NCI-H2029 (cell line): ENCODE measurements at regions not wholly inside any gene's neighbourhood (a gene's known extent, or its start where the extent isn't known, plus 50 kb on each side); places are given as distances from the start of the nearest gene placed in this dataset.
"Not testable (repeated sequence)": the region's sequence is repeated elsewhere in the genome, so short reads cannot be mapped to it uniquely, and the experiment has no call there.

ENCODE experiments used
- DNase-seq: peaks from one replicate; lab custom pipeline; 2025; lab: John Stamatoyannopoulos, UW

DNA sequence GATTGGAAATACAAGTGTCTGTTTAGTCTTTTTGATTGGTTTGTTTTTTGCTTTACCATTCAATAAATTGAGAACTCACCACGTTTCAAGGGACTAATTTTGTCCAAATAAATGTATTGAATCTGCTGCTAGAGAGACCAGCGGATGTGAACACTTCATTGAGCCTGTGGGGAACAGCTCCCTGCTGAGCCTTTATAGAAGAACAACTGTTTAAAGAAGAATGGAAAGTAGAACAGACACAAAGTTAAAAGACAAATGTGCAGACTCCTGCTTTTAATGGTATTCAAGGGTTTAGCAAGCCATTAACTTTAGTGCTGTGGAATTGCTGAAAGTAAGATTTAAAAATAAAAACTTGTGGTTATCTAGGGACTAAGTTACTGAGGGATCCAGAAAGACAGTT lies 817.7 kb upstream of the B3GALT2 start:
- no peak for DNase-seq

DNA sequence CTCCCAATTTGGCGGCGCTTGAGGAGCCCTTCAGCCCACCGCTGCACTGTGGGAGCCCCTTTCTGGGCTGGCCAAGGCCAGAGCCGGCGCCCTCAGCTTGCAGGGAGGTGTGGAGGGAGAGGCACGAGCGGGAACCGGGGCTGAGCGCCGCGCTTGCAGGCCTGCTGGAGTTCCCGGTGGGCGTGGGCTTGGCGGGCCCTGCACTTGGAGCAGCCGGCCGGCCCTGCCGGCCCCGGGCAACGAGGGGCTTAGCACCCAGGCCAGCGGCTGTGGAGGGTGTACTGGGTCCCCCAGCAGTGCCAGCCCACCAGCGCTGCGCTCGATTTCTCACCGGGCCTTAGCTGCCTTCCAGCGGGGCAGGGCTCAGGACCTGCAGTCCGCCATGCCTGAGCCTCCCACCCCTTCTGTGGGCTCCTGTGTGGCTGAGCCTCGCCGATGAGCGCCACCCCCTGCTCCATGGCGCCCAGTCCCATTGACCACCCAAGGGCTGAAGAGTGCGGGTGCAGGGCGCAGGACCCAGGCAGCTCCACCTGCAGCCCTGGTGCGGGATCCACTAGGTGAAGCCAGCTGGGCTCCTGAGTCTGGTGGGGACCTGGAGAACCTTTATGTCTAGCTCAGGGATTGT lies 815.4 kb upstream of the B3GALT2 start:
- DNase-seq: not testable (repeated sequence)

DNA sequence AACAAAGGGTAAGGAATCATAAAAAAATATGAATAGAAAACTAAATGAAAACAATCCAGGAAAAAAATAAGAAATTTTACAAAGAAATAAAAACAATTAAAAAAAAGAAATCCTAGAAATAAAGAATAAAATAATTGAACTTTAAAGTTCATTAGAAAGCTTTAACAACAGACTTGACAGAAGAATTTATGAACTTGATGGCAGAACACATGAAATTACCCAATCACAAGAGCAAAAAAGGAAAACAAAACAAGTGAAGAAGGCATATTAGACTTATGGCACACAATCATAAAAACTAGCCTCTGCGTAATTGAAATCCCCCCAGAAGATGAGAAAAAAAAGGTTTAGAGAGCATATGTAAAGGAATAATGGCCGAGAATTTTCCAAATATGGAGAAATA lies 802.5 kb upstream of the B3GALT2 start:
- no peak for DNase-seq

DNA sequence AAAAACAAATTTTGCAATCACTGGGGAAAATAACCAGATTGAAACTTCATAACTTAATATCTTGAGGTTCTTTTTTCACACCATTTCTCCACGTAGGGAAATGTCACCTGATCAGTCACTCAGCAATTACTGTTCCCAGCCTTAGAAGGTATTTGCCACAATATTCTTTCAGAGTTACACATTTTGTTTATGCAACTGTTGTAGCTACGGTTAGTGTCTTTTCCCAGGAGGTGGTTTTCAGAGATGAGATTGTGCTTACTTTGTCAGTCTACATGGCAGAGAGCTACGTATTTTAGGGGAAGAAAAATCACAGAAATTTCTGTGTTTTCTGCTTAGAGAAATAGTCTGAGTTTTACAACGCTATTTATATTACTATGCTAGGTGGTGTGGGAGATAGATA lies 792.8 kb upstream of the B3GALT2 start:
- no peak for DNase-seq

DNA sequence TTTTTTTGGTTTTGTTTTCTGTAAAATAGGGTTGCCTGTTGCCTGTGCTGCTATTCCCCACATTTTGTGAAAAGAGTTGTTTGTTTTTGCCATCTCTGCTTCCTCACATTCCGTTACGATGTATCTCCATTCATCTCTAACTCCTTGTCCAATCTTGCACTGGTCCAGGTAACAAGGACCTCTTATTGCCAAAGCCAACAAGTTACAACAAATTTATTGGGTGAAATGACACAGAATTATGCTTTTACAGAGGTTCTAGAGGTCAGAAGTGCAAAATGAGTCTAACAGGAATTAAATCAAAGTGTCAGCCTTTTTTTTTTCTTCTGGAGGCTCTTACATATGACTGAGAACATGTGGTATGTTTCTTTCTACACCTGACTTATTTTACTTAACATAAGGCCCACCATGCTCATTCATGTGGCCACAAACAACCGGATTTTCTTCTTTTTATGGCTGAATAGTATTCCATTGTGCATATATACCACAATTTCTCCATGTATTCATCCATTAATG lies 787.9 kb upstream of the B3GALT2 start:
- DNase-seq: no peak

DNA sequence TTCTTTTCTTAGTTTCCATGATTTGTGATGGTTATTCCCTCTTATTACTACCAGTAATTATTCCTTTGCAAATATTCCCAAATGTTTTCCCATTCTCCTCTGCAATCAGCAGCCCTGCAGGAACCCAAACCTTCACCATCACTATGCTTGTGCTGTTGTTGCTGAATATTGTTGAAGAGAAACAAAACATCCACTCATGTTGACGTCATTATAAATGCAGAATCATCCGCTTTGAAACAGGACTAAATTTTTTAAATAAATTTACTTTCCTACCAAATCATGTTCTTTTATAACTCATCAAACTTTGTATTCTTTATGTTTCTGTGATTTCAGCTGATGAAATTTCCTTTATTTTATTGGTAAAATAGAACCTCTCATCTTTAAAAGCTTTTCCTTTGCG lies 787.0 kb upstream of the B3GALT2 start:
- DNase-seq: no peak

DNA sequence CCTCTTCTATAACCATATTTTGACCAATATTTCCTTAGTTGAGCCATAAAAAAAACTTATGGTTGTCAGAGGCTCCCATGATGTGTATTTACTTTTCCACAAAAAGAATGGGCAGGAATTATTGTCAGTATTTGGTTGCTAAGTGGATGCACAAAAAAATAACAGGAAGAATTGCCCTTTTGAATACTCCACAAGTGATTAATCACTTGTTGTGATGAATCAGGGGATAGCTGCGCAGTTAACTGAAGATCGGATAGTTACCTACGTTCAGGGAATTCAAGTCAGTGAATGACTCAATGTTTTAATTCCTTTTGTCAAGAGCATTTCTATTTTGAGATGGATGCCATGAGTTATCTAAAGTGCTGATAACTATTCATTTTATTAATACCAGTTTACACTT lies 785.2 kb upstream of the B3GALT2 start:
- DNase-seq: no peak

DNA sequence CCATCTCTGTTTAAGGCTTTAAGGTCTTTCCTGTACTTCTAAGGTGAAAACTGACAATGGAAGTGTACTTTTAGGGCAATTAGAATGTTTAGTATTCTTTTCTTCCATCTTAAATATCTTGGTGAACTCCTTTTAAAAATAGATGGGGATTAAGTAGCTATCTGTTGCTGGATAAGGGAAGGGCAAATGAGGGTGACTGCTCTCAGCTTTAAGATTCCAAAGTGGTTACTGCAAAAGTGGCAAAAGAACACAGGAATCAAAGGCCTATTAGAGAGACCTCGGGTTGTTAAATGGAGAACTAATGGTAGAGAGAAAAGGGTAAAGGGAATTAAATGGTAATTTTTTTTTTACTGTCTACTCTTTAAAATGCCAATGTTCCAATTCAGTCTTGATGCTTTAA lies 774.1 kb upstream of the B3GALT2 start:
- DNase-seq: no peak

DNA sequence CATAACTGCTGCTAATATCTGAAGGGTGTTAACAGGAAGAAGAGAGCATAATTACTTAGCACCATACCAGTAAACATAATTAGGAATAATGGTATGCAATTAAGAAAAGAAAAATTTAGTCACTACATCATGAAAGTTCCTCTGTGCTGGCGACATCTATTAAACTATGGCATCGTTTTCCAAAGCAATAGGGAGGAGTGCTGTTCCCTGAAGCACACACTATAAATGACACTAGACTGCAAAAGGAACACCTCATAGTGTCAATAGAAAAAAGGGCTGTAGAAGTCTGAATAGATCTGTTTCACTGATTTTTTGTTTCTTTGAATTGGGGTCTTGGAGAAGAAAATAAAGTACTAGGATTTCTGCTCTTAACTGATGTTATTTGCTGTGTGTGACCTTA lies 773.6 kb upstream of the B3GALT2 start:
- no peak for DNase-seq

DNA sequence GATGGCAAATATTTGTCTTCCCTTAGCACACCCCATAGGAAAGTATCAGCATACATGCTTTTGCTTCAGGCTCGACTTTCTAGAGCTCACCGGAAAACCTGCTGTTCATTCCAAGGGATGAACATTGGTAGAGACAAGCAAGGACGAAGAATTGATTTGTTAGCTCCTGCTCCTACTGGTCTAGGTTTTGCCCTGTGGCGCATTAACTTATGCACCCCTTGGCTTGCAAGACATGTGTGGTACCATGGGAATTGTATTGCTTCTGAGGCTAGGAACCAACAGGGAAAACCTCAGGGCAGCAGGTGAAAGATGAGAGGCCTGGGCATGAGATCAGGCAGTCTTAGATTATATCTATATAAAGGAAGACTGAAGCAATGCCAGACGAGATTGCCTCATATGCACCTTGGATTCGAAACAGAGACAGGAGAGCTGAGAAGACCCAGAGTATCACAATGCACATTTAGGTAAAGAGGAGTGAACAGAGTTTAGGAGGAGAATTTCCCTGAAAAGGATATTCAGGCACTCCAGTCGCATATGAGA lies 771.2 kb upstream of the B3GALT2 start:
- no peak for DNase-seq

DNA sequence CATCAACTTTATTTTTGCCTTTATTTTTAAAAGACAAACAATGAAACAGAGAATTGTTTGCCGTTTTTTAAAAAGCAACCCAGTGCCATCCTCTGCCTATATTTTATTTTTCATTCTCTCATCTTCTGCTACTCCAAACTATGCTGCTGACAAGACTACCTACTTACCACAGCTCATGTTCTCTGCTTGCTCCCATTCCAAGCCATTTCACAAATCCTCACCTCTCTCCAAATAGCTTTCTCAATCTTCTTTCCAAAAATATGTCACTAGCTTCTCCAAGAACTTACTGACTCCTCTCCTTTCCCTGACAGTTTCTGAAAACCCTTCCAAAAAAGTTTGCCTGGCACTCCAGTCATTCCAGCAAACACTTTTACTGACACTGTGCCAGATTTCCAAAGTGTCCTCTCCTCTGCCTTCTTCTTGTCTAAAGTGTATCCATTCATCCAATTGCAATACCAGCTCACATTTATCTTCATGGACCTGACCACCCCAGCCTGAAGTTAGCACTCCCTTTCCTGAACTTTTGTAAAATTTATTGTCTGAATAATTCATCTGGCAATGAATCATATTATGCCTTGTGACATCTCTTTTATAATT lies 766.5 kb upstream of the B3GALT2 start:
- no peak for DNase-seq

DNA sequence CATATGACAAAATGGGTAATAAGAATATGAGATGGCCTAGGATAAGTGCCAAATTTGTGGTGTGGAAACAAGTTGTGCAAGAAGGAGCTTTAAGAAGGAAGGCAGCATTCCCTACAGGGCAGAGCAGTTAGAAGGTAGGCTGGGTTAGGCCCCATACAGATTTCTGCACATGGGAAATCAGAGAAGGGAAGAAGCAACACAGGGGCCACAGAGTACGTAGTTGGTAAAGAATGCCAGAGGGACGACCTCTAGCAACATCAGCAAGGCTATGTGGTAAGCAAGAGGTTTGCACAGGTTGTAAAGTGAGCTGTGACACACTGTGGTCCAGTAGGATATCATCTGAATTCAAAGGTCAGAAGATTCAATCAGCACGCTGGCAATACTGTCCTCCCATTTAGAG lies 765.6 kb upstream of the B3GALT2 start:
- no peak for DNase-seq

DNA sequence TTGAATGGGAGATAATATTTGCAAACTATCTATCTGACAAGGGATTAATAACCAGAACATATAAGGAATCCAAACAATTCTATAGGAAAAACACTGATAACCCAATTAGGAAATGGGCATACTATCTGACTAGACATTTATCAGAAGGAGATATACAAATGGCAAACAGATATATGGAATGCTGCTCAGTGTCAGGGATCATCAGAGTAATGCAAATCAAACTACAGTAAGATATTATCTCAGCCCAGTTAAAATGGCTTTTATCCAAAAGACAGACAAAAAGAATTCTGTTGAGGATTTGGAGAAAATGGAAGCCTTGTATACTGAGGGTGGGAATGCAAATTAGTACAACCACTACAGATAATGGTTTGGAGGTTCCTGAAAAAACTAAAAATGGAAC lies 758.0 kb upstream of the B3GALT2 start:
- DNase-seq: no peak

DNA sequence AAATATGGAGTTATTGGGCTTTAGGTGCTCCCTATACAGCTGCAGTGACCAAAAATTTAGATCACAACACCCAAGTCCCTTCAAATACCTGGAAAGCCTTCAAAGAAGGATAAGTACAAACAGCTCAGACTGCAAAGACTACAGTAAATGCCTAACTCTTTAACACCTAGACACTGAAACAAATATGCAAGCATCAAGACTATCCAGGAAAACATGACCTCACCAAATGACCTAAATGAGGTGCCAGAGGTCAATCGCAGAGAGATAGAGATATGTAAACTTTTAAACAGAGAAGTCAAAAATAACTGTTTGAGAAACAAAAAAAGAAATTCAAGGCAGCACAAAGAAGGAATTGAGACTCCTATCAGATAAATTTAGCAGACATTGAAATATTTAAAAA lies 753.8 kb upstream of the B3GALT2 start:
- no peak for DNase-seq

DNA sequence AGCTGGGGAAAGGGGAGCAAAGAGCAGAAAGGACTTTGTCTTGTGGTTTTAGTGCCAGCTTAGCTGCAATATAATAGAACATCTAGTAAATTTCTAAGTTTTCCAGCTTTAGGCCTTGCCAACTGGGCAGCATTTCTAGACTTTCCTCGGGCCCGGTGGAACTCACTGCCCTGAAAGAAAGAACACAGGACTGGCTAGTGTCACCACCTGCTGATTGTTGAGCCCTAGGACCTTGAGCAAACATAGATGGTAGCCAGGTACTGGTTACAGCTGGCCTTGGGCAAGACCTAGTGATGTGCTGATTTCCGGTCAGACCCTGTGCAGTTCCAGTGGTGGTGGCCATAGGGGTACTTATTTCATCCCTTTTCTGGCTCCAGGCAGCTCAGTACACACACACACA lies 753.2 kb upstream of the B3GALT2 start:
- DNase-seq: no peak

DNA sequence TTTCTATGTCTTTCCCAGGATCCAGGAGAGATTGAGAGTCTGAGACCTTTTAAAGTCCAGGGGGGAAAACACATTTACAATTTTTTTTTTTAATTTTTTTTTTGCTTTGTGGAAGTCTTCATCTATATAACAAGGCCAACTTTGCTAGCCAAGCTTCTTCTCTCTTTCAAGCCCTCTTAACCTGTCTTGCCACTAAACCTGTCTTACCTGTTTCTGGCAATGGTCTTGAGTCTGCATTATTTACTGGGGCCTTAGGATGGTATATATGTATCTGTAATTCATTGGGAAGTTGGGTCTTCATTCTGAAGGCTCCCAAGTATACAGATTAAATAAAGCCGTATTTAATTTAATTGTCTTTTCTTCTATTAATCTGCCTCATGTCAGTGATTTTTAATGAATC lies 750.9 kb upstream of the B3GALT2 start:
- no peak for DNase-seq

DNA sequence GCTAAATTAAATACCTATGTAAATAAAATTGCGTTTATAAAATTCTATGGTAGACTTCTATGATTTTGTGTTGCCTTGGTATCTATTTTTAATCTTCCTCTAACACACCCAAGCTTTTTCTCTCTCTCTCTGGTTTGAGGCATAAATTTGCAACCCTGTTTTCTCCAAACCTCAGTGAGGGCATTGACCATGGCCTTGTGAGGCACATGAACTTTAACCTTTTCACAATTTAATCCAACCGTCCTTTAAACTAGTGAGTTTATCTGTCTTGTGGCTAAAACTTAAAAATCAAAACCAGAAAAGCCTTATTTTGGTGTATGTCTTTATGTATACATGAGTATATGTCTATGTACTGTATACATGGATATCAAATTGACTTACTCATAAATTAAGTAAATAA lies 746.6 kb upstream of the B3GALT2 start:
- DNase-seq: no peak

DNA sequence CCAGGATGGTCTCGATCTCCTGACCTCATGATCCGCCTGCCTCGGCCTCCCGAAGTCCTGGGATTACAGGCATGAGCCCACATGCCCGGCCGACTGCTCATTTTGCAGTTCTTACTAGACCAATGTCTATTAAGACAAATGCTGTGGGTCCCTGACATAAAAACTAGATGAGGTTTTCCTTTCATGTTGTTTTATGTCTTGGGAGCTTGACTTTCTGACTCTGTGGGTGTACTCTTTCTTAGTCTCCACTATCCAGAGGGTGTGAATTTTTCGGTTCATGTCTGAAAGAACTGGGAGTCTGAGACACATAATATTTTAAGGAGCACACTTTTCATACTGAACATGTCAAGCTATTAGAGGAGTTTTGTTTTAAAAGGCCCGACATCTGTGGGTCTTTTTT lies 744.9 kb upstream of the B3GALT2 start:
- DNase-seq: no peak

DNA sequence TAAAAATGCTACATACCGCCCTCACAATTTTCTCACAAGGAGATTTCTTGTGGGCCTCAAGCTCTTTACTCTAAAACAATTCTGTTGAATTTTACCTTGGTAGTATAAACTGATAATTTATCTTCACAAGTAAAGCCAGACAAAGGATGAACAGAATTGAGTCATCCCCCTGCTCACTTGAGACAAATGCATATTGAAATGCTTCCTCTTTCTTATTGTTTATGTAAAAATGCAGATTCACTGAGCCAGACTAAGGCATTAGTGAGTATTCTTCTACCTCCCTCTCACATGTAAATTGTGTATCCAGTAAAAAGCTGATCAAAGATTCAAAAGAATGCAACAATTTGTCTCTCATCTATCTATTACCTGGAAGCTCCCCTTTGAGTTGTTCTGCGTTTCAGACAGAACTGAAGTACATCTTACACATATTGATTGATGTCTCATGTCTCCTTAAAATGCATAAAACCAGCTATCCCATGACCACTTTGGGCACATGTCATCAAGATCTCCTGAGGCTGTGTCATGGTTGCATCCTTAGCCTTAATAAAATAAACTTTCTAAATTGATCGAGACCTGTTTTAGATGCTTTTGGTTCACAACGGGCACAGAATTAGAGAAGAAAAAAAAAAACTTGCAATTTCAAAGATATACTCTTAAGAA lies 743.1 kb upstream of the B3GALT2 start:
- no peak for DNase-seq

DNA sequence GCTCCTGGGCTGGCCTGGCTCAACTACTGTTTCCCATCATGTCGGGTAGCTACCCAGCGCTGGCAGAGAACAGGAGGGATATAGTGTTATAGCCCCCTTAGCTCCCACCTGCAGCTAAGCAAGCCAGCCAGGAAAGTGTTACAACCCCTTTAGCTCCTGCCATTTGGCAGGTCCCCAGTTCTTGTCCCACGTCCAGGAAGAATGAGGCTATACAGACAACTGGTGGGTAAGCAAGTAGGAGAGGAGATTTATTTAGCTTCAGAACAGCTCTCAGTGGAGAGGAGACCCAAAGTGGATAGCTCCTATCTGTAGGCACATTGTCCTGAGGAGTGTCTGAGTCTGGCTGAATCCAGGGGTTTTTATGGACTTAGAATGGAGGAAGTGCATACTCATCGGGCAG lies 741.1 kb upstream of the B3GALT2 start:
- no peak for DNase-seq

DNA sequence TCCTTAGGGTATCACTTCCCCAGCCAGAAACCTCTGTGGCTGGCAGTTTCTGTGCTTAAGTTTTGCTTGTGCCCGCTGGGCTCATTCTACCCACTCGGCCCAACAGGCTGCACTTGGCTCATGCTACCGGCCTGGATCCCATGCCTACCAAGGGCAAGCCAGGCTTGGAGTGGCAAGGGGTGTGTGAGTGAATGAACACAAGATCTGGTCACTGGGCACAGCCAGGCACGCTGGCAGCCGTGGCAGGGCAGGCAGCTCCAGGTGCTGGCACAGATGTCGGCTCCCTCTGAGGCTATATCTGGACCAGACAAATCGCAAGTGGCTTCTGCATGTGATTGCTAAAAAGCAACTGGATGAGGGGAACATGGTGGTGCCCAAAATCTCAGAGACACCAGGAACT lies 740.5 kb upstream of the B3GALT2 start:
- DNase-seq: no peak

DNA sequence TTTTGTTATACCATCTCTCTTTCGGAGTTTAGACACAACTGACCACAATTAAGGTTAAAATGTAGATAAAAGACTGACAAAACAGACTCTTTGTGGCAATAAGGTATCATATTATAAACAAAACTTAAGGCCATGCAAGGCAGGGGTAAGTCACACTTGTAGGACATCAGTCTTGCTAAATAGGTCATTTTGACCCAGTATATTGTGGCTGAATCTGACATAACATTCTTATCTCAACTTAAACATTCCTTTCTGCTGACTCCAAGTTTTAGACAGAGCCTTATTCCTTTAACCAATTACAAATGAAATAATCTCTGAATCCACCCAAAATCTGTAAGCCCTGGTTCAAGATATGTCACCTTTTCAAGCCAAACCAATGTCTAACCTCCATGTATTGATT lies 733.4 kb upstream of the B3GALT2 start:
- DNase-seq: no peak

DNA sequence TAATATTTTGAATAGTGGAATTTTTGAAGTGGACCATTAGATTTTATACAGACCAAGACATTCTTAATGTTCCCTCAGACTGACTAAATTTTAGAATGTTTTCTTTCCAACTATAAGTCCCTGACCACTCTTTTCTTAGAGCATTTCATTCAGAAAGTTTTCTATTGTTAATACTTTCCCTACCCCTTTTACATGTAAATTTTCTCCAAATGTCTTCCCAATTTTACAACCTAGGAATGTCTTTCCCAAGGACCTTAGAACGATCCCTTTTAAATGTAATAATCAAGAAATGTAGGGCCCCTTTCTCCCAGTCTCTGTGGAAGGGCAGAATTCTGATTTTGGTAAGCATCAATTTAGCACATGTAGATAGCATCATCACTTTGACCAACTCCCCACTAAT lies 730.0 kb upstream of the B3GALT2 start:
- no peak for DNase-seq
